WI38 (cell line): ENCODE measurements at regions not wholly inside any gene's neighbourhood (a gene's known extent, or its start where the extent isn't known, plus 50 kb on each side); places are given as distances from the start of the nearest gene placed in this dataset.

Experiments used
- H3K4me3 ChIP-seq: 2 replicates; pipeline ENCODE4 v1.5.1; 2011; ENCODE audit warnings: low read depth, mild to moderate bottlenecking, control low read depth, low read length
- TF ChIP-seq, protein P1 (sequence below): IDR thresholded peaks from 2 replicates; pipeline ENCODE4 v1.5.1; 2012; ENCODE audit warnings: low read depth, mild to moderate bottlenecking, control low read depth, low read length

DNA sequence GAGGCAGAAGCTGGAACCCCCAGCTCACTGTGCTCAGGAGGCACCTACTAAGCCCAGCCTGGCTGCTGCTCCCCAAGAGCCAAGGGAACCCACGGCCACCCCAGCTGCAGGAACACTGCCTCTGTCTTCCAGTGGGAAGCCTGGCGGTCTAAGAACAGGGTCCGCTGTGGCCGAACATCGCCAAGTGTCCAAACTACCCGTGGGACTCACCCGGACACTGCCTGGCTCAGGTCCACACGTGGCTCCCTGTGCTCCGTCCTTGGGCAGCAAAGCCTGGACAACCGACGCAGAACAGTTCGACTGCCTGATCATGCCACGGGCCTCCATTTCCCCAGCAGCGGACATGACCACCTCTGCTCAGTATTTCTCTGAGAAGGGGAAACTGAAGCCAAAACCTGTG, 747.0 kb downstream of the BRD1 start:
- H3K4me3 ChIP-seq: no peak overlapping the region
- TF ChIP-seq, protein P1, sequence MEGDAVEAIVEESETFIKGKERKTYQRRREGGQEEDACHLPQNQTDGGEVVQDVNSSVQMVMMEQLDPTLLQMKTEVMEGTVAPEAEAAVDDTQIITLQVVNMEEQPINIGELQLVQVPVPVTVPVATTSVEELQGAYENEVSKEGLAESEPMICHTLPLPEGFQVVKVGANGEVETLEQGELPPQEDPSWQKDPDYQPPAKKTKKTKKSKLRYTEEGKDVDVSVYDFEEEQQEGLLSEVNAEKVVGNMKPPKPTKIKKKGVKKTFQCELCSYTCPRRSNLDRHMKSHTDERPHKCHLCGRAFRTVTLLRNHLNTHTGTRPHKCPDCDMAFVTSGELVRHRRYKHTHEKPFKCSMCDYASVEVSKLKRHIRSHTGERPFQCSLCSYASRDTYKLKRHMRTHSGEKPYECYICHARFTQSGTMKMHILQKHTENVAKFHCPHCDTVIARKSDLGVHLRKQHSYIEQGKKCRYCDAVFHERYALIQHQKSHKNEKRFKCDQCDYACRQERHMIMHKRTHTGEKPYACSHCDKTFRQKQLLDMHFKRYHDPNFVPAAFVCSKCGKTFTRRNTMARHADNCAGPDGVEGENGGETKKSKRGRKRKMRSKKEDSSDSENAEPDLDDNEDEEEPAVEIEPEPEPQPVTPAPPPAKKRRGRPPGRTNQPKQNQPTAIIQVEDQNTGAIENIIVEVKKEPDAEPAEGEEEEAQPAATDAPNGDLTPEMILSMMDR: no peak

DNA sequence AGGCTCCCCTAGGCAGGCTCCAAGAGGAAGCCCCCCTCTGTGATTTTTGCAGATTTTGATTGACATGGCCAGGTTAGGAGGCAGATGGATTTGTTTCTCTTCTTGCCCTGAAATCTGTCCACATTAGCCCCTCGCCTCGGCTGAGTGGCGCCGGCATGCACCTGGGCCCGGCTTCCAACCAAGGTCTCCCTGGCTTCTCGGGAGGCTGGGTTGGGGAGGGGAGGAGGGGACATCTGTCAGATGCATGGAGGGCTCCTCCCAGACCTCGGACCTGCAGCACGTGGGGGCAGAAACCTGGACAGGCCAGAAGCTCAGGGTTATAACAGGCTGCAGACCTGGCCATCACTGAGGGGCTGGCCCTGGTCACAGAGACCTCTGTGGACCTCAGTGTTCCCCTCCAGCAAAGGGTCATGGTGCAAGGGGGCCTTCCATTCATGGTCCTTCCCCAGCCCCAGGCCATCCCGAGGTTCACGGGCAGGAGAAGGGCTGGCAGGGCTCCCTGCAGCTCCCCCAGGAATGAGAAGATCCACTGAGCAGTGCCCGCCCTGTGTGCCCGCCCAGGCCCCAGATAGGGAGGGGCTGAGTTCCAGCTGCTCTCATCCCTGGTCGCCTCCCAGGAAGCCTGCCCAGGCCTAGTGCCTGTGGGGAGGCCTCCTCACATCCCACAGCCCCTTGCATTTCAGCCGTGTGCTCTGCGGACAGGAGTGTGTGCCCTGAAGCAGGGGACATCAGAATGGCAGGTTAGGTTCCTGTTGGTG, 747.8 kb downstream of the BRD1 start:
- TF ChIP-seq, protein P1: no peak
- no peak overlapping the region for H3K4me3 ChIP-seq

DNA sequence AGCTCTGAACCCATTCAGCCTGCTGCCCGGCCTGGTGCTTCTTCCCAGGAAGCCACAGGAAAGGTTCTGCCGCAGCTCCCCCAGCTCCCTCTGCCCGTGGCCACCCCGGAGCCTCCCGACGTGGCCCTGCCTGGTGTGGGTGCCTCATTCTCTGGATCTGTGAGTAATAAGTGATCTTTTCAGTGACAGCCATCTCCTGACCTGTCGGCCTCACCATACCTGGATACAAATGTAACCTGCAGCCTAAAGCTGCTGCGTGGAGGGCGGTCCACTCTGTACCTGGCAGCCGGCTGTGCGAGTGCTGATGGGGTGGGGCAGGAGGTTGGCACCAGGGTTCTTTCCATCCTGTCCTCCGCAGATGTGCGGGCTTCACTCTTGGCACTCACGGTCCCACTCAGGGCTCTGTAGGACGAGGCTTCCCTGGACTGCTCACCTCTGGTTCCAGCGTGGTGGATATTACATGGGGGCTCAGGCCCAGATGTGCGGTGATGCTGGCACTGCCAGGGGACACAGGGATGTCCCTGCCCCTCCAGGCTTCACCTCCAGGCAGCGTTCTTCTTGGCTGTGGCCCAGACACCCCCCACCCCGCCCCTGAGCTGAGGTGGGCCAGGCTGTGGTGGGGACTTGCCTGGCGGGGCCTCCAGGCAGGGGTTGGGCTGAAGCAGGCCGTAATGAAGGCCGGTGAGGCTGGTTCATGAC, 748.5 kb downstream of the BRD1 start:
- TF ChIP-seq, protein P1: no peak

DNA sequence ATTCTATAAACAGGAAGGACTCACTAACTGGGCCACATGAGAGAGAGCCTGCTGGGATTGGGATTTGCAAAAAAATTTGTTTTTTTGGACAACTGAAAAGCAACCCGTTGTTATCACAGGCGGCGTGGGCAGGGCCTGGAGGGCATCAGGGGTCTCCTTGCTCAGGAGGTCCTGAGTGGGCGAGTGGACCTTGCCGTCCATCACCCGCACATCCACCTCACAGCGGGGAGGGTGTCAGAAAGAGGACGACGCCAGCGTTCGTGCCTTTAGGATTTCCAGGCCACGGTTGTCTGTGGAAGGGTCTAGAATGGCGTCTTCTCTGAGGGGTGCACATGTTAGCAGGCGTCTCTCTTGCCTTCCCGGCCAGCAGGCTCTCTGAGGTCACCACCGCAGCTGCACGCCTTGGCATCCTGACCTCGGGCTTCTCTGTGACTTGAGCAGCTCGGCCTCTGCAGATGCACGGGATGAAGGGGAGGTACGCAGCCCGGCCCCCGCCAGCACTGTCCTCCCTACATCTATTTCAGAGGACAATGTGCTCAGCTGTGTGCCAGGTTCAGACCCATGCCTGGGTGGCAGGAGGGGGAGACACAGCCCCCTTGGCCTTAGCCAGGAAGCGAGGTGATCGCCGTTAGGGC, 749.5 kb downstream of the BRD1 start:
- TF ChIP-seq, protein P1: no peak
- no peak overlapping the region for H3K4me3 ChIP-seq

More for the DNA sequence above, 748.5 kb downstream of the BRD1 start:
- no peak overlapping the region for H3K4me3 ChIP-seq

DNA sequence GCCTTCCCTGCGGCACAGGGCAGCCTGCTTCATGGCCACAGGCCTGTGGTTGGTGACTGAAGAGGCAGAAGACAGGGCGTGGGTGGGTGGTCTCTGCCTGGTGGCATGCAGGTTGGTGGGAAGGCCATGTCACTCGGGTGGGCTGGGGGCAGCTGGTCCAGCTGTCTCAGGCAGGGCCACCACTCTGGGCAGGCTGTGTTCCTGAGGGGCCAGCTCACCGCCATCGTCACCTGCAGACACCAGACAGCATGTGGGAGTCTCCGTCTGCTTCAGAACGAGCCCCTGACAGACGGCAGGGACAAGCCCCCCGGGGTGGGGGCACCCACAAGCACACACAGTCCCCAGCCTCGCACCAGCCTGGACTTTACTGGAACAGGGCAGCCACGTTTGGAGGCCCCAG, 750.1 kb downstream of the BRD1 start:
- TF ChIP-seq, protein P1: no peak
- H3K4me3 ChIP-seq: no peak overlapping the region

DNA sequence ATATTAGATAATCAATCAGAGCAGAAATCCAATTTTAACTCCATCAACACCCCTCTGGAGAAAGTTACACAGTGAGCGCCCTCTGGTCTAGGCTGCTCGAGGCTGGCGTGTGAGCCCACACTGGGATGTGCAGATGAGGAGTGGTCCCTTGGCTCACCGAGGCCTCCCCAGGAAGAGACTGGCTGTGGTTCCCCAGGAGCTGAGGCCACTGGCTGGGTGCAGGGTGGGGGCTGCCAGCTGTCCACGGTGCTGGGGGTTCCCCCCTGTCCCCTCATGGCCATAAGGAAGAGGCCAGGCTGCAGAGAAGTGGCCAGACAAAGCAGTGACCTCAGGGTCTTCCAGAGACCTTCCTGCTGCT, 750.7 kb downstream of the BRD1 start:
- TF ChIP-seq, protein P1: no peak
- H3K4me3 ChIP-seq: no peak overlapping the region

DNA sequence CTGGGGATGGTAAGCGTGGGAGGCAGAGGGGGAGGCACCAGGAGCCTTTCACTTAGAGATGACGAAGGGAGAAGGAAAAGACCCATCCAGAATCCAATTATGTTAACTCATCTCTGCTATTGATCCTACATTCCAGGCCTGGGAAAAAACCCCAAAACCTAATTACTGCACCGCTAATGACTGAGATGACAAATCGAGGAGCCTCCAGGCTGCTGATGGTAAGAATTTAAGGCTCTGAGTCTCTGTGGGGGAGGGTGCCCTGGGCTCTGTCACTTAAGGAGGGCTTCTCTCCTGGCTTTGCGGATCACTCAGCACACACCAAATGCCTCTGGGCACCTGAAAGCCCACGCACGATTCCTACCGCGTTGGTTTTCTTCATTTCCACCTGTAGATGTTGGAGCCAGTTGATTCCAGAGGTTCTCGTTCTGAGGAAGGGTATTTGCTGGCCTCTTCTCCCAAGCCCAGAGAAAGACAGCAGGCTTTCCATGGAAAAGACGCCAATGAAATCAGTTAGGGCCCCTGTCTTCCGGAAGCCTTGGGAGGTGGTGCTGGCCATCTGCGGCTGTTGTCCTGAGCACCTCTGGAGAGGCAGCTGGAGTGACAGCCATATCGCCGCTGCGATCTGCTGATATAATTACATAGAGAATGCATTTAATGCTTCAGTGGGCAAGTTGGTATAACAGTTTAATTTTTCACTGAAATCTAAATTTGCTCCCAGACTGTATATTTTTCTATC, 751.2 kb downstream of the BRD1 start:
- TF ChIP-seq, protein P1: no peak
- no peak overlapping the region for H3K4me3 ChIP-seq
